Middle frontal gyrus (tissue), 1 donor: ENCODE measurements at regions not wholly inside any gene's neighbourhood (a gene's known extent, or its start where the extent isn't known, plus 50 kb on each side); places are given as distances from the start of the nearest gene placed in this dataset.
"Not testable (repeated sequence)": the region's sequence is repeated elsewhere in the genome, so short reads cannot be mapped to it uniquely, and the experiment has no call there.

ENCODE experiments used
- DNase-seq: peaks from one replicate; pipeline ENCODE4 v3.0.0-alpha.2; 2015; ENCODE audit warnings: low spot score; ENCODE audit errors: extremely low spot score

GRCh38 chr6:61622601-61623000, 663.4 kb downstream of the KHDRBS2 start:
- DNase-seq = no peak

GRCh38 chr6:61614119-61614518, 671.9 kb downstream of the KHDRBS2 start:
- DNase-seq = no peak

- no peak for DNase-seq
Measured at GRCh38 chr6:61606500-61606899, 679.5 kb downstream of the KHDRBS2 start.

- DNase-seq = not testable (repeated sequence)
Measured at GRCh38 chr6:61605851-61606250, 680.2 kb downstream of the KHDRBS2 start.

GRCh38 chr6:61602171-61602570, 683.9 kb downstream of the KHDRBS2 start:
- DNase-seq = not testable (repeated sequence)

- no peak for DNase-seq
Measured at GRCh38 chr6:61592238-61592637, 693.8 kb downstream of the KHDRBS2 start.

- peak; percentile 52 for DNase-seq
Measured at GRCh38 chr6:61586934-61587537, 699.0 kb downstream of the KHDRBS2 start.

- no peak for DNase-seq
Measured at GRCh38 chr6:61585504-61585903, 700.5 kb downstream of the KHDRBS2 start.

- no peak for DNase-seq
Measured at GRCh38 chr6:61562098-61562497, 723.9 kb downstream of the KHDRBS2 start.

- DNase-seq = no peak
Measured at GRCh38 chr6:61558796-61559195, 727.2 kb downstream of the KHDRBS2 start.

GRCh38 chr6:61555993-61556392, 730.0 kb downstream of the KHDRBS2 start:
- DNase-seq = no peak

- DNase-seq = no peak
Measured at GRCh38 chr6:61538801-61539200, 747.2 kb downstream of the KHDRBS2 start.

GRCh38 chr6:61532749-61533148, 753.3 kb downstream of the KHDRBS2 start:
- not testable (repeated sequence) for DNase-seq
